ENCODE measurements at regions not wholly inside any gene's neighbourhood (a gene's known extent, or its start where the extent isn't known, plus 50 kb on each side); places are given as distances from the start of the nearest gene placed in this dataset.

- no peak overlapping the region for H3K27ac ChIP-seq (ENCODE audit: low read length)
- H3K9me2 ChIP-seq (ENCODE audit: insufficient read depth, low read length) = no peaks in the 10 kb centered on the region
- H3K79me2 ChIP-seq (replicated peaks; ENCODE audit: insufficient read depth, low read length) = no peaks in the 10 kb centered on the region
- H3K9ac ChIP-seq (ENCODE audit: low read length) = no peak overlapping the region
- no peaks in the 10 kb centered on the region for H3K36me3 ChIP-seq (ENCODE audit: insufficient read depth, low read length)
- no peaks in the 10 kb centered on the region for H3K9me3 ChIP-seq (ENCODE audit: low read length)
- no peaks in the 10 kb centered on the region for H4K20me1 ChIP-seq (ENCODE audit: insufficient read depth)
- no peak overlapping the region for H3K4me3 ChIP-seq (ENCODE audit: low read length)
- H3K4me2 ChIP-seq (ENCODE audit: low read length) = no peak overlapping the region
- H2AFZ ChIP-seq (ENCODE audit: low read depth, low read length) = no peak overlapping the region
- TF ChIP-seq EZH2 (IDR thresholded peaks at IDR 0.05; ENCODE audit: borderline replicate concordance, insufficient read depth, low read length, poor library complexity, severe bottlenecking) = no peak
- no peak for TF ChIP-seq TAF1 (IDR thresholded peaks at IDR 0.05; ENCODE audit: low read depth)
- no peak for TF ChIP-seq POLR2AphosphoS5 (IDR thresholded peaks at IDR 0.05)
- TF ChIP-seq CTCF (IDR thresholded peaks at IDR 0.05; ENCODE audit: poor library complexity, severe bottlenecking) = no peak
- TF ChIP-seq MXI1 (conservative IDR thresholded peaks at IDR 0.05; ENCODE audit: poor library complexity, severe bottlenecking) = no peak
- no peak for TF ChIP-seq REST (IDR thresholded peaks at IDR 0.05; ENCODE audit: borderline replicate concordance)
- TF ChIP-seq RAD21 (conservative IDR thresholded peaks at IDR 0.05) = no peak
- no peak for TF ChIP-seq SMC3 (conservative IDR thresholded peaks at IDR 0.05; ENCODE audit: poor library complexity)
- no peak for TF ChIP-seq EP300 (conservative IDR thresholded peaks at IDR 0.05; ENCODE audit: poor library complexity, severe bottlenecking)
- H3K27me3 ChIP-seq (ENCODE audit: insufficient read depth, low read depth, low read length) = no peaks in the 10 kb centered on the region
- no peaks in the 10 kb centered on the region for H3F3A ChIP-seq (ENCODE audit: insufficient read depth, low read length, poor library complexity, severe bottlenecking)
Observed at GRCh38 chr5:168013546-168013945, 277.9 kb upstream of the WWC1 start.

GRCh38 chr5:168014433-168015123 is 276.9 kb upstream of the WWC1 start:
- H3K4me3 ChIP-seq (ENCODE audit: low read length) = no peak overlapping the region

More at GRCh38 chr5:168014433-168015123, 276.9 kb upstream of the WWC1 start:
- H3K9me3 ChIP-seq (ENCODE audit: low read length) = no peaks in the 10 kb centered on the region
- H3K9me2 ChIP-seq (ENCODE audit: insufficient read depth, low read length) = no peaks in the 10 kb centered on the region
- H3F3A ChIP-seq (ENCODE audit: insufficient read depth, low read length, poor library complexity, severe bottlenecking) = no peaks in the 10 kb centered on the region
- H3K9ac ChIP-seq (ENCODE audit: low read length) = no peak overlapping the region
- H3K36me3 ChIP-seq (ENCODE audit: insufficient read depth, low read length) = no peaks in the 10 kb centered on the region
- no peak for TF ChIP-seq EP300 (conservative IDR thresholded peaks at IDR 0.05; ENCODE audit: poor library complexity, severe bottlenecking)
- no peak for TF ChIP-seq REST (IDR thresholded peaks at IDR 0.05; ENCODE audit: borderline replicate concordance)
- no peak for TF ChIP-seq POLR2AphosphoS5 (IDR thresholded peaks at IDR 0.05)
- TF ChIP-seq CTCF (IDR thresholded peaks at IDR 0.05; ENCODE audit: poor library complexity, severe bottlenecking) = no peak
- TF ChIP-seq MXI1 (conservative IDR thresholded peaks at IDR 0.05; ENCODE audit: poor library complexity, severe bottlenecking) = no peak
- no peak for TF ChIP-seq TAF1 (IDR thresholded peaks at IDR 0.05; ENCODE audit: low read depth)
- TF ChIP-seq RAD21 (conservative IDR thresholded peaks at IDR 0.05) = no peak
- TF ChIP-seq EZH2 (IDR thresholded peaks at IDR 0.05; ENCODE audit: borderline replicate concordance, insufficient read depth, low read length, poor library complexity, severe bottlenecking) = no peak
- TF ChIP-seq SMC3 (conservative IDR thresholded peaks at IDR 0.05; ENCODE audit: poor library complexity) = no peak
- H2AFZ ChIP-seq (ENCODE audit: low read depth, low read length) = no peak overlapping the region
- H4K20me1 ChIP-seq (ENCODE audit: insufficient read depth) = no peaks in the 10 kb centered on the region
- no peaks in the 10 kb centered on the region for H3K27me3 ChIP-seq (ENCODE audit: insufficient read depth, low read depth, low read length)
- H3K4me2 ChIP-seq (ENCODE audit: low read length) = no peak overlapping the region
- no peaks in the 10 kb centered on the region for H3K79me2 ChIP-seq (replicated peaks; ENCODE audit: insufficient read depth, low read length)
- H3K27ac ChIP-seq (ENCODE audit: low read length) = no peak overlapping the region
